Ramos (cell line): ENCODE measurements at regions not wholly inside any gene's neighbourhood (a gene's known extent, or its start where the extent isn't known, plus 50 kb on each side); places are given as distances from the start of the nearest gene placed in this dataset.
"Not testable (repeated sequence)": the region's sequence is repeated elsewhere in the genome, so short reads cannot be mapped to it uniquely, and the experiment has no call there.

ENCODE experiments used
- in situ Hi-C: fragments of 300-500 bp; cut with MboI; formaldehyde crosslinking; loops from one replicate; pipeline ENCODE4 v1.14.3; 2022; ENCODE audit warnings: low sequenced_read_pairs; ENCODE audit not compliant: unreplicated experiment

- in situ Hi-C loops, result no loop called here
Observed at GRCh38 chr22:23501261-23501619, 78.8 kb downstream of the IGLL1 start.

GRCh38 chr22:23500508-23501260 lies 79.4 kb downstream of the IGLL1 start:
- in situ Hi-C loops, result no loop called here

GRCh38 chr22:23499845-23500500 lies 80.1 kb downstream of the IGLL1 start:
- in situ Hi-C loops, result no loop called here

GRCh38 chr22:23498811-23499798 lies 81.0 kb downstream of the IGLL1 start:
- in situ Hi-C loops, result no loop called here

GRCh38 chr22:23497889-23498288 lies 82.2 kb downstream of the IGLL1 start:
- in situ Hi-C loops, result not testable (repeated sequence)

- in situ Hi-C loops, result no loop called here
Observed at GRCh38 chr22:23497016-23497885, 82.8 kb downstream of the IGLL1 start.

- in situ Hi-C loops, result no loop called here
Observed at GRCh38 chr22:23496445-23496833, 83.7 kb downstream of the IGLL1 start.

- in situ Hi-C loops, result no loop called here
Observed at GRCh38 chr22:23495614-23496444, 84.3 kb downstream of the IGLL1 start.

- in situ Hi-C loops, result no loop called here
Observed at GRCh38 chr22:23494930-23495266, 85.2 kb downstream of the IGLL1 start.

- in situ Hi-C loops, result no loop called here
Observed at GRCh38 chr22:23485490-23485889, 94.6 kb downstream of the IGLL1 start.

- in situ Hi-C loops, result no loop called here
Observed at GRCh38 chr22:23484651-23485050, 95.4 kb downstream of the IGLL1 start.

- in situ Hi-C loops, result no loop called here
Observed at GRCh38 chr22:23481369-23481768, 98.7 kb downstream of the IGLL1 start.

GRCh38 chr22:23478175-23478574 lies 101.9 kb downstream of the IGLL1 start:
- in situ Hi-C loops, result no loop called here

GRCh38 chr22:23474531-23474930 lies 105.6 kb downstream of the IGLL1 start:
- in situ Hi-C loops, result not testable (repeated sequence)

- in situ Hi-C loops, result no loop called here
Observed at GRCh38 chr22:23473901-23474300, 106.2 kb downstream of the IGLL1 start.

GRCh38 chr22:23472376-23472775 lies 107.7 kb downstream of the IGLL1 start:
- in situ Hi-C loops, result not testable (repeated sequence)

- in situ Hi-C loops, result no loop called here
Observed at GRCh38 chr22:23471698-23472097, 108.4 kb downstream of the IGLL1 start.

GRCh38 chr22:23470811-23471389 lies 109.2 kb downstream of the IGLL1 start:
- in situ Hi-C loops, result no loop called here
